Thyroid gland (tissue), 4 donors: ENCODE measurements at regions not wholly inside any gene's neighbourhood (a gene's known extent, or its start where the extent isn't known, plus 50 kb on each side); places are given as distances from the start of the nearest gene placed in this dataset.

Experiments used
- DNase-seq, 2 donors: peaks; one replicate each; pipeline ENCODE4 v3.0.0-alpha.2; 2019
- H3K27ac ChIP-seq, 3 donors: fragments of 200-600 bp; sonication (generic); 1 replicate in 2 of 3; 2 replicates in 1 of 3; pipeline ENCODE4 v1.5.1; 2016 to 2019; ENCODE audit warnings: mild to moderate bottlenecking in 1 of 3, moderate library complexity in 1 of 3
- H3K27me3 ChIP-seq: fragments of 200-600 bp; sonication (generic); one replicate; pipeline ENCODE4 v1.5.1; 2019
- H3K36me3 ChIP-seq, 2 donors: fragments of 200-600 bp; sonication (generic); one replicate each; pipeline ENCODE4 v1.5.1; 2016 to 2019
- H3K4me1 ChIP-seq, 2 donors: fragments of 200-600 bp; sonication (generic); one replicate each; pipeline ENCODE4 v1.5.1; 2017 to 2019
- H3K4me3 ChIP-seq, 3 donors: fragments of 200-600 bp; sonication (generic); replicated peaks in 1 of 3; 1 replicate in 2 of 3; 2 replicates in 1 of 3; pipeline ENCODE4 v1.5.1; 2016; ENCODE audit warnings: mild to moderate bottlenecking in 1 of 3
- H3K9me3 ChIP-seq: fragments of 200-600 bp; sonication (generic); one replicate; pipeline ENCODE4 v1.5.1; 2017
- CTCF ChIP-seq, 6 experiments: fragments of 200-600 bp in 3 of 6; fragments of 450-650 bp in 3 of 6; sonication (generic) in 3 of 6; IDR thresholded peaks; one replicate each; pipeline ENCODE4 v1.5.1; 2016 to 2019; ENCODE audit warnings: antibody characterized with exemption in 6 of 6, mild to moderate bottlenecking in 2 of 6, inconsistent platforms in 1 of 6, moderate library complexity in 1 of 6
- POLR2A ChIP-seq, 2 donors: fragments of 450-650 bp; IDR thresholded peaks; one replicate each; pipeline ENCODE4 v1.6.1; 2017; ENCODE audit warnings: antibody characterized with exemption in 2 of 2, mild to moderate bottlenecking in 2 of 2, moderate library complexity in 1 of 2
- WGBS, 2 donors: methylation state at CpG; one replicate each; pipeline ENCODE4 v1.1.5; 2017; 5-methylcytosine and 5-hydroxymethylcytosine counted together
- intact Hi-C: fragments of 100-400 bp; cut with DNase I; formaldehyde crosslinking; loops from one replicate; pipeline ENCODE4 v1.15.1; 2023

- no peak for DNase-seq
- Histone ChIP-seq H3K4me3 (no peak overlapping the region), H3K4me1 (no peaks in the 10 kb centered on the region), H3K27me3 (no peaks in the 10 kb centered on the region), H3K9me3 (no peaks in the 10 kb centered on the region), H3K27ac (no peak overlapping the region), H3K36me3 (no peaks in the 10 kb centered on the region)
- TF ChIP-seq POLR2A (IDR thresholded peaks at IDR 0.05): no peak
- TF ChIP-seq CTCF (IDR thresholded peaks at IDR 0.05): no peak
- intact Hi-C loops: no loop called here
- WGBS, 2 donors: 67 to 80% methylated on average over 3 of the region's 4 CpGs
Observed at GRCh38 chr11:23097891-23098290, 237.6 kb upstream of the CCDC179 start.

GRCh38 chr11:23099256-23099655, 239.0 kb upstream of the CCDC179 start:
- no peak overlapping the region for H3K4me3 ChIP-seq
- intact Hi-C loops: no loop called here
- H3K27ac ChIP-seq: no peak overlapping the region
- DNase-seq: no peak
- no peaks in the 10 kb centered on the region for H3K36me3 ChIP-seq
- no peaks in the 10 kb centered on the region for H3K9me3 ChIP-seq
- no peaks in the 10 kb centered on the region for H3K27me3 ChIP-seq
- no peaks in the 10 kb centered on the region for H3K4me1 ChIP-seq
- WGBS, 2 donors: 96 to 98% methylated on average over 1 of the region's 1 CpG
- TF ChIP-seq POLR2A (IDR thresholded peaks at IDR 0.05): no peak
- TF ChIP-seq CTCF (IDR thresholded peaks at IDR 0.05): no peak

GRCh38 chr11:23100726-23101125, 240.5 kb upstream of the CCDC179 start:
- no peak overlapping the region for H3K27ac ChIP-seq
- H3K4me3 ChIP-seq: no peak overlapping the region
- no peaks in the 10 kb centered on the region for H3K36me3 ChIP-seq
- H3K4me1 ChIP-seq: no peaks in the 10 kb centered on the region
- DNase-seq: no peak
- intact Hi-C loops: no loop called here
- H3K27me3 ChIP-seq: no peaks in the 10 kb centered on the region
- 86 to 89% methylated on average over 3 of the region's 3 CpGs for WGBS, 2 donors
- TF ChIP-seq CTCF (IDR thresholded peaks at IDR 0.05) (no peak), POLR2A (IDR thresholded peaks at IDR 0.05) (no peak)
- no peaks in the 10 kb centered on the region for H3K9me3 ChIP-seq

- intact Hi-C loops: no loop called here
- no peaks in the 10 kb centered on the region for H3K36me3 ChIP-seq
- no peak overlapping the region for H3K27ac ChIP-seq
- H3K9me3 ChIP-seq: no peaks in the 10 kb centered on the region
- no peak overlapping the region for H3K4me3 ChIP-seq
- H3K27me3 ChIP-seq: no peaks in the 10 kb centered on the region
- TF ChIP-seq CTCF (IDR thresholded peaks at IDR 0.05) (no peak), POLR2A (IDR thresholded peaks at IDR 0.05) (no peak)
- H3K4me1 ChIP-seq: no peaks in the 10 kb centered on the region
- DNase-seq: no peak
- WGBS, 2 donors: 64 to 69% methylated on average over 2 of the region's 2 CpGs
Observed at GRCh38 chr11:23103416-23103815, 243.1 kb upstream of the CCDC179 start.

GRCh38 chr11:23111527-23111926, 251.3 kb upstream of the CCDC179 start:
- no peaks in the 10 kb centered on the region for H3K9me3 ChIP-seq
- DNase-seq: no peak
- no peak overlapping the region for H3K27ac ChIP-seq
- H3K36me3 ChIP-seq: no peaks in the 10 kb centered on the region
- no peaks in the 10 kb centered on the region for H3K27me3 ChIP-seq
- no peak overlapping the region for H3K4me3 ChIP-seq
- TF ChIP-seq POLR2A (IDR thresholded peaks at IDR 0.05) (no peak), CTCF (IDR thresholded peaks at IDR 0.05) (no peak)
- intact Hi-C loops: no loop called here
- no peaks in the 10 kb centered on the region for H3K4me1 ChIP-seq
- WGBS, 2 donors: 72 to 79% methylated on average over 2 of the region's 2 CpGs
